ENCODE measurements at regions not wholly inside any gene's neighbourhood (a gene's known extent, or its start where the extent isn't known, plus 50 kb on each side); places are given as distances from the start of the nearest gene placed in this dataset.

GRCh38 chr18:57925706-57926105 is 118.3 kb upstream of the NEDD4L start:
- no peaks in the 10 kb centered on the region for H3K9me3 ChIP-seq (ENCODE audit: control insufficient read depth, insufficient read depth, low read depth, low read length)
- TF ChIP-seq TCF7L2 (IDR thresholded peaks at IDR 0.05; ENCODE audit: low read depth, low read length) (no peak), POLR2AphosphoS5 (IDR thresholded peaks at IDR 0.05; ENCODE audit: low read depth, low read length) (no peak), SIN3A (IDR thresholded peaks at IDR 0.05; ENCODE audit: borderline replicate concordance, insufficient read depth, low read depth, low read length) (no peak), REST (IDR thresholded peaks at IDR 0.05; ENCODE audit: insufficient read depth in 1 of 2, low read depth in 2 of 2, low read length in 1 of 2) (no peak)
- TF ChIP-seq, protein P1, sequence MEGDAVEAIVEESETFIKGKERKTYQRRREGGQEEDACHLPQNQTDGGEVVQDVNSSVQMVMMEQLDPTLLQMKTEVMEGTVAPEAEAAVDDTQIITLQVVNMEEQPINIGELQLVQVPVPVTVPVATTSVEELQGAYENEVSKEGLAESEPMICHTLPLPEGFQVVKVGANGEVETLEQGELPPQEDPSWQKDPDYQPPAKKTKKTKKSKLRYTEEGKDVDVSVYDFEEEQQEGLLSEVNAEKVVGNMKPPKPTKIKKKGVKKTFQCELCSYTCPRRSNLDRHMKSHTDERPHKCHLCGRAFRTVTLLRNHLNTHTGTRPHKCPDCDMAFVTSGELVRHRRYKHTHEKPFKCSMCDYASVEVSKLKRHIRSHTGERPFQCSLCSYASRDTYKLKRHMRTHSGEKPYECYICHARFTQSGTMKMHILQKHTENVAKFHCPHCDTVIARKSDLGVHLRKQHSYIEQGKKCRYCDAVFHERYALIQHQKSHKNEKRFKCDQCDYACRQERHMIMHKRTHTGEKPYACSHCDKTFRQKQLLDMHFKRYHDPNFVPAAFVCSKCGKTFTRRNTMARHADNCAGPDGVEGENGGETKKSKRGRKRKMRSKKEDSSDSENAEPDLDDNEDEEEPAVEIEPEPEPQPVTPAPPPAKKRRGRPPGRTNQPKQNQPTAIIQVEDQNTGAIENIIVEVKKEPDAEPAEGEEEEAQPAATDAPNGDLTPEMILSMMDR (IDR thresholded peaks at IDR 0.05), result no peak
- H3K4me3 ChIP-seq (ENCODE audit: low read depth in 2 of 2, low read length in 2 of 2), result no peak overlapping the region
- no TSS peak for BruUV-seq (replicated peaks)
- no peaks in the 10 kb centered on the region for H3K36me3 ChIP-seq (ENCODE audit: control insufficient read depth, insufficient read depth, low read length)
- ChIA-PET POLR2A (no interaction called here), CTCF (interaction anchor here (0.6 kb wide), 1 partner anchor 148 kb away, joined by 3 read pairs; no protein-coding TSS in a partner anchor)
- in situ Hi-C loops (cut with HindIII; ENCODE audit: low pct_unique_long_range_greater_than_20kb, low sequenced_read_pairs), result no loop called here
- ATAC-seq, result no peak
- DNase-seq (ENCODE audit: low read depth, low spot score), result no peak
- intact Hi-C loops (cut with micrococcal nuclease; ENCODE audit: unreplicated experiment), result no loop called here
- no peaks in the 10 kb centered on the region for H3K4me1 ChIP-seq (ENCODE audit: control insufficient read depth, insufficient read depth, low read length)
- no peaks in the 10 kb centered on the region for H3K27me3 ChIP-seq (ENCODE audit: control insufficient read depth, insufficient read depth, low read length)
- H3K27ac ChIP-seq (ENCODE audit: low read length), result no peak overlapping the region

DNA sequence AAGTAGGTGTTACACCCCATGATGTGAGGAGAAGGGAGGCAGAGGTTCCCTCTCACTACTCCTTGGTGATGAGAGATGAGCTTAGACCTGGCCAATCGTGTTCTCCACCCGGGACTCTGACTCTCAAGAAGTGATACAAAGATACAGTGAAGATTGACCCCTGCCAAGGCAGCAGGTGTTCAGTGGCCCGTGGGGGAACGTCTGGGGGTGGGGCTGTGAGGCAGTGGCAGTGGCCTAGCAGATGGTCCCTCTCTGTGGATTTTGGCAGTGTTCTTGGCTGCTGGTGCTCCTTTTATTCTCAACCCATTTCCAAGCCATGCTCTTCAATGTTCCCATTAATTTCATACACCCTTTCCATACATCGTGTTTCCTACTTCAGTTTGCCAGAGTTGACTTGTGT is 120.4 kb upstream of the NEDD4L start:
- Histone ChIP-seq H3K4me3 (ENCODE audit: low read depth in 2 of 2, low read length in 2 of 2) (no peak overlapping the region), H3K27ac (ENCODE audit: low read length) (no peak overlapping the region), H3K36me3 (ENCODE audit: control insufficient read depth, insufficient read depth, low read length) (no peaks in the 10 kb centered on the region), H3K9me3 (ENCODE audit: control insufficient read depth, insufficient read depth, low read depth, low read length) (no peaks in the 10 kb centered on the region), H3K4me1 (ENCODE audit: control insufficient read depth, insufficient read depth, low read length) (no peaks in the 10 kb centered on the region), H3K27me3 (ENCODE audit: control insufficient read depth, insufficient read depth, low read length) (no peaks in the 10 kb centered on the region)
- no peak for ATAC-seq
- ChIA-PET POLR2A (interaction anchor here (0.5 kb wide), 1 partner anchor 28 kb away, joined by 3 read pairs; no protein-coding TSS in a partner anchor), CTCF (no interaction called here)
- DNase-seq (ENCODE audit: low read depth, low spot score), result no peak
- no TSS peak for BruUV-seq (replicated peaks)
- in situ Hi-C loops (cut with HindIII; ENCODE audit: low pct_unique_long_range_greater_than_20kb, low sequenced_read_pairs) (no loop called here), intact Hi-C loops (cut with micrococcal nuclease; ENCODE audit: unreplicated experiment) (no loop called here)
- TF ChIP-seq REST (IDR thresholded peaks at IDR 0.05; ENCODE audit: insufficient read depth in 1 of 2, low read depth in 2 of 2, low read length in 1 of 2), result no peak

All from Panc1 (cell line).